ENCODE measurements at regions not wholly inside any gene's neighbourhood (a gene's known extent, or its start where the extent isn't known, plus 50 kb on each side); places are given as distances from the start of the nearest gene placed in this dataset.

GRCh38 chr4:132269303-132269990, 879.6 kb upstream of the PCDH10 start:
- no peak for DNase-seq

GRCh38 chr4:132275583-132276121, 873.4 kb upstream of the PCDH10 start:
- DNase-seq, result peak; percentile 58

- DNase-seq, result no peak
Measured at GRCh38 chr4:132276185-132276584, 872.9 kb upstream of the PCDH10 start.

GRCh38 chr4:132276989-132277388, 872.1 kb upstream of the PCDH10 start:
- DNase-seq, result no peak

GRCh38 chr4:132281733-132282132, 867.4 kb upstream of the PCDH10 start:
- no peak for DNase-seq

GRCh38 chr4:132284910-132285426, 864.1 kb upstream of the PCDH10 start:
- peak; percentile 26 for DNase-seq

- peak; percentile 52 for DNase-seq
Measured at GRCh38 chr4:132297346-132297745, 851.7 kb upstream of the PCDH10 start.

- DNase-seq, result no peak
Measured at GRCh38 chr4:132299841-132300240, 849.3 kb upstream of the PCDH10 start.

GRCh38 chr4:132312521-132312920, 836.6 kb upstream of the PCDH10 start:
- DNase-seq, result no peak

GRCh38 chr4:132313852-132314251, 835.2 kb upstream of the PCDH10 start:
- no peak for DNase-seq

GRCh38 chr4:132316738-132317137, 832.4 kb upstream of the PCDH10 start:
- no peak for DNase-seq

- DNase-seq, result no peak
Measured at GRCh38 chr4:132317923-132318322, 831.2 kb upstream of the PCDH10 start.

GRCh38 chr4:132328761-132329160, 820.3 kb upstream of the PCDH10 start:
- DNase-seq, result no peak

- no peak for DNase-seq
Measured at GRCh38 chr4:132330994-132331393, 818.1 kb upstream of the PCDH10 start.

GRCh38 chr4:132332932-132333723, 816.0 kb upstream of the PCDH10 start:
- DNase-seq, result peak; percentile 57

GRCh38 chr4:132333724-132334047, 815.4 kb upstream of the PCDH10 start:
- DNase-seq, result no peak

GRCh38 chr4:132334081-132334480, 815.0 kb upstream of the PCDH10 start:
- DNase-seq, result no peak

GRCh38 chr4:132344924-132345828, 803.9 kb upstream of the PCDH10 start:
- DNase-seq, result peak; percentile 80

GRCh38 chr4:132346016-132346415, 803.1 kb upstream of the PCDH10 start:
- DNase-seq, result no peak

- peak; percentile 4 for DNase-seq
Measured at GRCh38 chr4:132351606-132352005, 797.5 kb upstream of the PCDH10 start.

GRCh38 chr4:132382243-132382642, 766.9 kb upstream of the PCDH10 start:
- no peak for DNase-seq

- no peak for DNase-seq
Measured at GRCh38 chr4:132383571-132384199, 765.4 kb upstream of the PCDH10 start.

Measured in DMS53 (cell line).